ENCODE measurements at regions not wholly inside any gene's neighbourhood (a gene's known extent, or its start where the extent isn't known, plus 50 kb on each side); places are given as distances from the start of the nearest gene placed in this dataset. TPM values are rescaled to one million over a fixed set of nuclear protein-coding genes. Genes with fewer than 3 reads are reported as not detected.
A peak's percentile ranks its signal among the peaks of the same experiment; 100 is the strongest.
"Not testable (repeated sequence)": the region's sequence is repeated elsewhere in the genome, so short reads cannot be mapped to it uniquely, and the experiment has no call there.

GRCh38 chr21:10016991-10017390 is 504.4 kb upstream of the TPTE start:
- CTCF ChIA-PET; DNase-seq (ENCODE audit: low read depth, low spot score); H3K27me3 ChIP-seq (ENCODE audit: control insufficient read depth, insufficient read depth, low read length); POLR2A ChIA-PET; H3K9me3 ChIP-seq (ENCODE audit: control insufficient read depth, insufficient read depth, low read length); H3K27ac ChIP-seq (ENCODE audit: low read depth, low read length); H3K4me3 ChIP-seq (ENCODE audit: low read depth, low read length): not testable (repeated sequence)

- H3K4me3 ChIP-seq (ENCODE audit: low read depth, low read length); CTCF ChIA-PET; H3K27ac ChIP-seq (ENCODE audit: low read depth, low read length); H3K9me3 ChIP-seq (ENCODE audit: control insufficient read depth, insufficient read depth, low read length); H3K27me3 ChIP-seq (ENCODE audit: control insufficient read depth, insufficient read depth, low read length); POLR2A ChIA-PET; DNase-seq (ENCODE audit: low read depth, low spot score): not testable (repeated sequence)
Observed at GRCh38 chr21:10017757-10018156, 503.6 kb upstream of the TPTE start.

GRCh38 chr21:10021462-10021861 is 499.9 kb upstream of the TPTE start:
- POLR2A ChIA-PET; DNase-seq (ENCODE audit: low read depth, low spot score); H3K4me3 ChIP-seq (ENCODE audit: low read depth, low read length); H3K27ac ChIP-seq (ENCODE audit: low read depth, low read length); CTCF ChIA-PET; H3K9me3 ChIP-seq (ENCODE audit: control insufficient read depth, insufficient read depth, low read length); H3K27me3 ChIP-seq (ENCODE audit: control insufficient read depth, insufficient read depth, low read length): not testable (repeated sequence)

- DNase-seq (ENCODE audit: low read depth, low spot score); H3K27ac ChIP-seq (ENCODE audit: low read depth, low read length); CTCF ChIA-PET; H3K9me3 ChIP-seq (ENCODE audit: control insufficient read depth, insufficient read depth, low read length); H3K4me3 ChIP-seq (ENCODE audit: low read depth, low read length); H3K27me3 ChIP-seq (ENCODE audit: control insufficient read depth, insufficient read depth, low read length); POLR2A ChIA-PET: not testable (repeated sequence)
Observed at GRCh38 chr21:10022745-10023144, 498.6 kb upstream of the TPTE start.

Small RNAs in the stretch of these regions (small RNA-seq; reads per million reads assigned to genes)
- gene AC018692.3 (ENCODE audit: insufficient read length, low read depth) (not detected), gene RF00003 (ENCODE audit: insufficient read length, low read depth) (44.4 reads per million, percentile 84 among the genes with 10 or more reads in this experiment), gene RF00156 (ENCODE audit: insufficient read length, low read depth) (not detected), gene RN7SL52P (ENCODE audit: insufficient read length, low read depth) (not detected)

Data from AG04450 (cell line).